SK-N-SH (cell line): ENCODE measurements at regions not wholly inside any gene's neighbourhood (a gene's known extent, or its start where the extent isn't known, plus 50 kb on each side); places are given as distances from the start of the nearest gene placed in this dataset.

Source experiments
- CTCF ChIA-PET: fragments of 300-600, 350-600 bp; formaldehyde crosslinking; extraction: SDS; loops from one replicate; lab custom pipeline; 2021; lab: Yijun Ruan, JAX
- POLR2A ChIA-PET: fragments of 350-600 bp; sonication (Branson Sonifier 250); formaldehyde crosslinking; extraction: SDS; loops from one replicate; lab custom pipeline; 2020; ENCODE audit warnings: antibody characterized with exemption, inconsistent platforms; lab: Yijun Ruan, JAX
- DNase-seq: peaks from one replicate; pipeline ENCODE4 v3.0.0; 2012
- H2AFZ ChIP-seq: fragments of 200-600 bp; sonication (generic); 2 replicates; pipeline ENCODE4 v1.8.1; 2016; ENCODE audit warnings: antibody characterized with exemption, mild to moderate bottlenecking, low read depth
- H3F3A ChIP-seq: fragments of 200-600 bp; sonication (generic); replicated peaks from 2 replicates; pipeline ENCODE3; 2016; ENCODE audit warnings: antibody characterized with exemption, mild to moderate bottlenecking; ENCODE audit not compliant: insufficient read depth
- H3K27ac ChIP-seq, 2 experiments: fragments of 200-500 bp in 1 of 2; fragments of 200-600 bp in 1 of 2; sonication (Bioruptor generic) in 1 of 2; sonication (generic), shearing (Covaris generic) in 1 of 2; 2 replicates each; pipeline versions ENCODE4 v1.5.1 to v1.6.1; 2014 to 2016; ENCODE audit warnings: low read depth in 2 of 2, inconsistent platforms in 1 of 2, low read length in 1 of 2, mild to moderate bottlenecking in 1 of 2, mixed read lengths in 1 of 2
- H3K27me3 ChIP-seq: fragments of 200-600 bp; sonication (generic), shearing (Covaris generic); 2 replicates; pipeline ENCODE4 v1.6.1; 2016; ENCODE audit warnings: mixed run types; ENCODE audit not compliant: insufficient read depth
- H3K36me3 ChIP-seq, 2 experiments: fragments of 200-500 bp in 1 of 2; fragments of 200-600 bp in 1 of 2; sonication (Bioruptor generic) in 1 of 2; sonication (generic) in 1 of 2; replicated peaks in 1 of 2; 2 replicates each; pipeline versions ENCODE3 to v1.5.1; 2014 to 2016; ENCODE audit warnings: low read length in 1 of 2, mild to moderate bottlenecking in 1 of 2; ENCODE audit not compliant: insufficient read depth in 2 of 2, control insufficient read depth in 1 of 2
- H3K4me1 ChIP-seq, 2 experiments: fragments of 200-500 bp in 1 of 2; fragments of 200-600 bp in 1 of 2; sonication (Bioruptor generic) in 1 of 2; sonication (generic), shearing (Covaris generic) in 1 of 2; 2 replicates each; pipeline versions ENCODE4 v1.5.1 to v1.6.1; 2014 to 2016; ENCODE audit warnings: low read depth in 1 of 2, low read length in 1 of 2, mixed run types in 1 of 2; ENCODE audit not compliant: insufficient read depth in 2 of 2, control insufficient read depth in 1 of 2
- H3K4me2 ChIP-seq: fragments of 200-600 bp; sonication (generic), shearing (Covaris generic); 2 replicates; pipeline ENCODE4 v1.6.1; 2017; ENCODE audit warnings: mixed run types
- H3K4me3 ChIP-seq, 2 experiments: fragments of 200-500 bp in 1 of 2; fragments of 200-600 bp in 1 of 2; sonication (Bioruptor generic) in 1 of 2; sonication (generic), shearing (Covaris generic) in 1 of 2; 2 replicates each; pipeline versions ENCODE4 v1.5.1 to v1.8.1; 2014 to 2016; ENCODE audit warnings: low read depth in 2 of 2, inconsistent platforms in 1 of 2, low read length in 1 of 2, mild to moderate bottlenecking in 1 of 2, mixed read lengths in 1 of 2, moderate library complexity in 1 of 2
- H3K79me2 ChIP-seq: fragments of 200-600 bp; sonication (generic); 2 replicates; pipeline ENCODE4 v1.8.1; 2017; ENCODE audit warnings: mild to moderate bottlenecking; ENCODE audit not compliant: insufficient read depth
- H3K9ac ChIP-seq: fragments of 200-600 bp; sonication (generic); 2 replicates; pipeline ENCODE4 v1.6.1; 2017; ENCODE audit warnings: mixed run types
- H3K9me2 ChIP-seq: fragments of 200-600 bp; sonication (generic); 2 replicates; pipeline ENCODE4 v1.6.1; 2017; ENCODE audit warnings: mixed run types
- H3K9me3 ChIP-seq: fragments of 200-600 bp; sonication (generic); 2 replicates; pipeline ENCODE4 v1.6.1; 2017; ENCODE audit warnings: mixed run types, mild to moderate bottlenecking, moderate library complexity
- H4K20me1 ChIP-seq: fragments of 200-600 bp; sonication (generic); 2 replicates; pipeline ENCODE4 v1.6.1; 2017; ENCODE audit warnings: mild to moderate bottlenecking, mixed run types; ENCODE audit not compliant: insufficient read depth
- CHD2 ChIP-seq: fragments of 150-350 bp; IDR thresholded peaks from 2 replicates; pipeline ENCODE4 v1.6.1; 2018; ENCODE audit warnings: low read length; ENCODE audit not compliant: partially characterized antibody
- ELF1 ChIP-seq: IDR thresholded peaks from 2 replicates; pipeline ENCODE4 v1.4.0; 2012
- FOXJ3 ChIP-seq: sonication (generic); formaldehyde crosslinking; IDR thresholded peaks from 2 replicates; pipeline ENCODE4 v1.5.1; 2020; ENCODE audit warnings: mild to moderate bottlenecking, missing genetic modification reagents
- FOXM1 ChIP-seq: IDR thresholded peaks from 2 replicates; pipeline ENCODE4 v1.4.0; 2012; ENCODE audit warnings: low read depth, mild to moderate bottlenecking
- MXI1 ChIP-seq: IDR thresholded peaks from 2 replicates; pipeline ENCODE4 v1.6.1; 2012; ENCODE audit warnings: mild to moderate bottlenecking, low read depth, low read length, improper control_type of control experiment
- NRF1 ChIP-seq: IDR thresholded peaks from 2 replicates; pipeline ENCODE4 v1.6.1; 2012; ENCODE audit warnings: low read depth, mild to moderate bottlenecking, low read length
- POLR2AphosphoS5 ChIP-seq: IDR thresholded peaks from 2 replicates; pipeline ENCODE4 v1.6.1; 2012; ENCODE audit warnings: low read depth, low read length
- RAD21 ChIP-seq: IDR thresholded peaks from 2 replicates; pipeline ENCODE4 v1.6.1; 2012; ENCODE audit warnings: mild to moderate bottlenecking, low read length
- RCOR1 ChIP-seq: fragments of 150-350 bp; IDR thresholded peaks from 2 replicates; pipeline ENCODE4 v1.6.1; 2017; ENCODE audit warnings: antibody characterized with exemption, low read length
- RFX5 ChIP-seq: IDR thresholded peaks from 2 replicates; pipeline ENCODE4 v1.6.1; 2012; ENCODE audit warnings: mild to moderate bottlenecking, improper control_type of control experiment, low read length
- RXRA ChIP-seq: IDR thresholded peaks from 2 replicates; pipeline ENCODE4 v1.4.0; 2012; ENCODE audit warnings: low read depth, mild to moderate bottlenecking, borderline replicate concordance
- SIN3A ChIP-seq: IDR thresholded peaks from 2 replicates; pipeline ENCODE4 v1.6.1; 2012; ENCODE audit warnings: low read depth, mild to moderate bottlenecking, low read length, moderate library complexity, borderline replicate concordance
- TAF1 ChIP-seq: IDR thresholded peaks from 2 replicates; pipeline ENCODE4 v1.6.1; 2012; ENCODE audit warnings: low read depth, mild to moderate bottlenecking, low read length, moderate library complexity, borderline replicate concordance
- YY1 ChIP-seq: IDR thresholded peaks from 2 replicates; pipeline ENCODE4 v1.4.0; 2012; ENCODE audit warnings: low read depth, mild to moderate bottlenecking
- WGBS: methylation state at CpG from one replicate; pipeline ENCODE4 v1.1.6; 2017; ENCODE audit warnings: low lambda C conversion rate; 5-methylcytosine and 5-hydroxymethylcytosine counted together
- TF ChIP-seq, protein P1 (sequence below): IDR thresholded peaks from 2 replicates; pipeline ENCODE4 v1.4.0; 2012; ENCODE audit warnings: low read depth, borderline replicate concordance
- TF ChIP-seq, protein P2 (sequence below): IDR thresholded peaks from 2 replicates; pipeline ENCODE4 v1.4.0; 2012; ENCODE audit warnings: low read depth
- TF ChIP-seq, protein P3 (sequence below): fragments of 150-350 bp; IDR thresholded peaks from 2 replicates; pipeline ENCODE4 v1.6.1; 2017; ENCODE audit warnings: antibody characterized with exemption, low read length, low read depth, borderline replicate concordance
- TF ChIP-seq, protein P4 (sequence below): fragments of 200-600 bp; sonication (generic); IDR thresholded peaks from 2 replicates; pipeline ENCODE4 v1.6.1; 2017; ENCODE audit warnings: antibody characterized with exemption, mild to moderate bottlenecking, moderate library complexity

DNA sequence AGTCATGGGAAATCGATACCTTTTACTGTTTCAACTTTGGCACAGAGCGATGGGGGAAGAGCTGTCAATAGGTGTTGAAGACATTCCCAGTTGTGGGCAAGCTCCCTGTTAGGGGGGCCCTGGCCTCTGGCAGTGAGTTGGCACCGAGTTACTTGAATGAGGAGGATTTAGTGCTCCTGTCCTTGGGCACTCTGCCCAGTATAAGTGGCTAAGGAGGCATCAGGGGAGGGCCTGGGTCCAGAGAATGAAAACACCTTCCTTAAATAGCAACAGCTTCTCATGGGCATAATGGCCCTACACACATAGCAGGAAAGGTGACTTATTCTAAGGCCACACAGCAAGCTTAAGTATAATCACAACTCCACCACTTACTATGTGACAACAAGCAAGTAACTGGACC, 664.4 kb downstream of the PTPRU start:
- POLR2A ChIA-PET: no interaction called here
- no peaks in the 10 kb centered on the region; a peak in 1 of 4 replicates for H3K4me1 ChIP-seq
- no peaks in the 10 kb centered on the region for H3K9me2 ChIP-seq
- H3F3A ChIP-seq: no peaks in the 10 kb centered on the region
- H2AFZ ChIP-seq: no peak overlapping the region
- H3K9ac ChIP-seq: no peak overlapping the region
- no peaks in the 10 kb centered on the region; the same call in 1 of the 2 replicates for H3K27me3 ChIP-seq
- CTCF ChIA-PET: interaction anchor here (2.4 kb wide), 1 partner anchor 108 kb away, joined by 7 read pairs; no protein-coding TSS in a partner anchor
- TF ChIP-seq, protein P1, sequence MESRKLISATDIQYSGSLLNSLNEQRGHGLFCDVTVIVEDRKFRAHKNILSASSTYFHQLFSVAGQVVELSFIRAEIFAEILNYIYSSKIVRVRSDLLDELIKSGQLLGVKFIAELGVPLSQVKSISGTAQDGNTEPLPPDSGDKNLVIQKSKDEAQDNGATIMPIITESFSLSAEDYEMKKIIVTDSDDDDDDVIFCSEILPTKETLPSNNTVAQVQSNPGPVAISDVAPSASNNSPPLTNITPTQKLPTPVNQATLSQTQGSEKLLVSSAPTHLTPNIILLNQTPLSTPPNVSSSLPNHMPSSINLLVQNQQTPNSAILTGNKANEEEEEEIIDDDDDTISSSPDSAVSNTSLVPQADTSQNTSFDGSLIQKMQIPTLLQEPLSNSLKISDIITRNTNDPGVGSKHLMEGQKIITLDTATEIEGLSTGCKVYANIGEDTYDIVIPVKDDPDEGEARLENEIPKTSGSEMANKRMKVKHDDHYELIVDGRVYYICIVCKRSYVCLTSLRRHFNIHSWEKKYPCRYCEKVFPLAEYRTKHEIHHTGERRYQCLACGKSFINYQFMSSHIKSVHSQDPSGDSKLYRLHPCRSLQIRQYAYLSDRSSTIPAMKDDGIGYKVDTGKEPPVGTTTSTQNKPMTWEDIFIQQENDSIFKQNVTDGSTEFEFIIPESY: no peak
- TF ChIP-seq RAD21 (no peak), YY1 (no peak), TAF1 (no peak), RFX5 (no peak), ELF1 (no peak), RXRA (no peak), NRF1 (no peak), RCOR1 (no peak), FOXM1 (no peak), POLR2AphosphoS5 (no peak), FOXJ3 (CRISPR knock-in tag) (no peak), SIN3A (no peak), MXI1 (no peak), CHD2 (no peak)
- TF ChIP-seq, protein P2, sequence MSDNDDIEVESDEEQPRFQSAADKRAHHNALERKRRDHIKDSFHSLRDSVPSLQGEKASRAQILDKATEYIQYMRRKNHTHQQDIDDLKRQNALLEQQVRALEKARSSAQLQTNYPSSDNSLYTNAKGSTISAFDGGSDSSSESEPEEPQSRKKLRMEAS: no peak
- TF ChIP-seq, protein P3, sequence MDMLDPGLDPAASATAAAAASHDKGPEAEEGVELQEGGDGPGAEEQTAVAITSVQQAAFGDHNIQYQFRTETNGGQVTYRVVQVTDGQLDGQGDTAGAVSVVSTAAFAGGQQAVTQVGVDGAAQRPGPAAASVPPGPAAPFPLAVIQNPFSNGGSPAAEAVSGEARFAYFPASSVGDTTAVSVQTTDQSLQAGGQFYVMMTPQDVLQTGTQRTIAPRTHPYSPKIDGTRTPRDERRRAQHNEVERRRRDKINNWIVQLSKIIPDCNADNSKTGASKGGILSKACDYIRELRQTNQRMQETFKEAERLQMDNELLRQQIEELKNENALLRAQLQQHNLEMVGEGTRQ: no peak
- TF ChIP-seq, protein P4, sequence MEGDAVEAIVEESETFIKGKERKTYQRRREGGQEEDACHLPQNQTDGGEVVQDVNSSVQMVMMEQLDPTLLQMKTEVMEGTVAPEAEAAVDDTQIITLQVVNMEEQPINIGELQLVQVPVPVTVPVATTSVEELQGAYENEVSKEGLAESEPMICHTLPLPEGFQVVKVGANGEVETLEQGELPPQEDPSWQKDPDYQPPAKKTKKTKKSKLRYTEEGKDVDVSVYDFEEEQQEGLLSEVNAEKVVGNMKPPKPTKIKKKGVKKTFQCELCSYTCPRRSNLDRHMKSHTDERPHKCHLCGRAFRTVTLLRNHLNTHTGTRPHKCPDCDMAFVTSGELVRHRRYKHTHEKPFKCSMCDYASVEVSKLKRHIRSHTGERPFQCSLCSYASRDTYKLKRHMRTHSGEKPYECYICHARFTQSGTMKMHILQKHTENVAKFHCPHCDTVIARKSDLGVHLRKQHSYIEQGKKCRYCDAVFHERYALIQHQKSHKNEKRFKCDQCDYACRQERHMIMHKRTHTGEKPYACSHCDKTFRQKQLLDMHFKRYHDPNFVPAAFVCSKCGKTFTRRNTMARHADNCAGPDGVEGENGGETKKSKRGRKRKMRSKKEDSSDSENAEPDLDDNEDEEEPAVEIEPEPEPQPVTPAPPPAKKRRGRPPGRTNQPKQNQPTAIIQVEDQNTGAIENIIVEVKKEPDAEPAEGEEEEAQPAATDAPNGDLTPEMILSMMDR: no peak
- H3K4me2 ChIP-seq: no peak overlapping the region
- H3K79me2 ChIP-seq: no peaks in the 10 kb centered on the region
- 46% methylated on average over 3 of the region's 3 CpGs for WGBS
- H3K4me3 ChIP-seq: no peak overlapping the region
- H3K9me3 ChIP-seq: no peaks in the 10 kb centered on the region
- DNase-seq: no peak
- no peak overlapping the region for H3K27ac ChIP-seq
- no peaks in the 10 kb centered on the region for H4K20me1 ChIP-seq
- H3K36me3 ChIP-seq: no peaks in the 10 kb centered on the region
